ENCODE measurements at regions not wholly inside any gene's neighbourhood (a gene's known extent, or its start where the extent isn't known, plus 50 kb on each side); places are given as distances from the start of the nearest gene placed in this dataset.

DNA sequence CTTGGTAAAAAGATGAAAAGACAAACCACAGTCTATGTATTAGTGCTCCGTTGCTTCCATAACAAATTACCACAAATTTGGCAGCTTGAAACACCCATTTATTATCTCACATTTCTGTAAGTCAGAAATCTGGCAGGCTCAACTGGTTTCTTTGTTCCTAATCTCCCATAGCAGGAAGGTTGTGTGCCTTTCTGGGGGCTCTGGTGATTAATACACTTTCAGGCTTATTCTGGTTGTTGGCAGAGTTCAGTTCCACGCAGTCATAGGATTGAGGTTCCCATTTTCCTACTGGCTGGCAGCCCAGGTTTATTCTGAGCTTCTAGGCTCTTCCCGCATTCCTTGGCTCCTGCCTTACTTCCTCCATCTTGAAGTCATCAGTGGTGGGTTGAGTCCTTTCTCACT lies 189.3 kb downstream of the ANAPC1 start:
- Histone ChIP-seq H3K4me2 (ENCODE audit: low read length) (no peak overlapping the region), H3K18ac (ENCODE audit: low read length) (no peak overlapping the region), H3K36me3 (ENCODE audit: control insufficient read depth, insufficient read depth, low read length) (no peaks in the 10 kb centered on the region), H2BK15ac (replicated peaks; ENCODE audit: low read depth) (no peak overlapping the region), H3K79me2 (ENCODE audit: control insufficient read depth, insufficient read depth, low read length) (no peaks in the 10 kb centered on the region), H4K5ac (ENCODE audit: low read length) (no peak overlapping the region), H4K8ac (ENCODE audit: low read depth, low read length) (no peak overlapping the region), H2BK5ac (ENCODE audit: low read length) (no peak overlapping the region), H2AK5ac (ENCODE audit: low read length) (no peak overlapping the region), H3K4me1 (ENCODE audit: control insufficient read depth, low read depth, low read length) (no peaks in the 10 kb centered on the region), H3K9ac (ENCODE audit: low read length) (no peak overlapping the region), H3K23ac (ENCODE audit: low read length) (no peak overlapping the region), H3K4ac (ENCODE audit: low read depth, low read length) (no peak overlapping the region), H3K56ac (ENCODE audit: low read length) (no peak overlapping the region), H3K27me3 (ENCODE audit: insufficient read depth, low read length, poor library complexity) (no peaks in the 10 kb centered on the region), H3K79me1 (ENCODE audit: low read length) (no peaks in the 10 kb centered on the region), H3K4me3 (ENCODE audit: low read length) (no peak overlapping the region), H3K27ac (ENCODE audit: low read depth, low read length) (no peak overlapping the region), H2BK120ac (ENCODE audit: low read depth, low read length) (no peak overlapping the region)
- DNase-seq, result no peak
- WGBS (ENCODE audit: extremely low coverage, insufficient coverage, low lambda C conversion rate), result no CpG with 5 or more reads among the region's 3 CpGs

DNA sequence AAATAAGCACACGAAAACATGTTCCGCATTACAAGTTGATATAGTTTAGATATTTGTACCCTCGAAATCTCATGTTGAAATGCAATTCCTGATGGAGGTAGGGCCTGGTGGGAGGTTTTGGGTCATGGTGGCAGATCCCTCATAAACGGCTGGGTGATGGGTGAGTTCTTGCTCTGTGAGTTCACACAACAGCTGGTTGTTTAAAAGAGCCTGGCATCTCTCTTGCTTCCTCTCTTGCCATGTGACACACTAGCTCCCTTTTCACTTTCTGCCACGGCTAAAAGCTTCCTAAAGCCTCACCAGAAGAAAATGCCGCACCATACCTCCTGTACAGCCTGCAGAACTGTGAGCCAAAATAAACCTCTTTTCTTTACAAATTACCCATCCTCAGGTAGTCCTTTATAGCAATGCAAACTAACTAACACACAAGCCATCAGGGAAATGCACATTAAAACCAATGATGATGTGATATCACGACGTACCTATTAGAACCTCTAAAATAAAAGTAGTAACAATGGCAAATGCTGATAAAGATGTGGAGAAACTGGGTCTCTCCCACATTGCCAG lies 188.5 kb downstream of the ANAPC1 start:
- no peak overlapping the region for H3K18ac ChIP-seq (ENCODE audit: low read length)
- H2AK5ac ChIP-seq (ENCODE audit: low read length), result no peak overlapping the region
- H3K27me3 ChIP-seq (ENCODE audit: insufficient read depth, low read length, poor library complexity), result no peaks in the 10 kb centered on the region
- no peak overlapping the region for H2BK15ac ChIP-seq (replicated peaks; ENCODE audit: low read depth)
- no peak overlapping the region for H2BK120ac ChIP-seq (ENCODE audit: low read depth, low read length)
- no peak overlapping the region for H4K8ac ChIP-seq (ENCODE audit: low read depth, low read length)
- H3K4me3 ChIP-seq (ENCODE audit: low read length), result no peak overlapping the region
- H3K36me3 ChIP-seq (ENCODE audit: control insufficient read depth, insufficient read depth, low read length), result no peaks in the 10 kb centered on the region
- no peak overlapping the region for H4K5ac ChIP-seq (ENCODE audit: low read length)
- no peaks in the 10 kb centered on the region for H3K79me1 ChIP-seq (ENCODE audit: low read length)
- H3K56ac ChIP-seq (ENCODE audit: low read length), result no peak overlapping the region
- no peak overlapping the region for H2BK5ac ChIP-seq (ENCODE audit: low read length)
- no peak for DNase-seq
- no peak overlapping the region for H3K4ac ChIP-seq (ENCODE audit: low read depth, low read length)
- WGBS (ENCODE audit: extremely low coverage, insufficient coverage, low lambda C conversion rate), result no CpG with 5 or more reads among the region's 8 CpGs
- no peak overlapping the region for H3K23ac ChIP-seq (ENCODE audit: low read length)
- H3K4me2 ChIP-seq (ENCODE audit: low read length), result no peak overlapping the region
- H3K9ac ChIP-seq (ENCODE audit: low read length), result no peak overlapping the region
- H3K27ac ChIP-seq (ENCODE audit: low read depth, low read length), result no peak overlapping the region
- H3K79me2 ChIP-seq (ENCODE audit: control insufficient read depth, insufficient read depth, low read length), result no peaks in the 10 kb centered on the region
- no peaks in the 10 kb centered on the region for H3K4me1 ChIP-seq (ENCODE audit: control insufficient read depth, low read depth, low read length)

GRCh38 chr2:111696226-111696625 lies 187.8 kb downstream of the ANAPC1 start:
- Histone ChIP-seq H3K4ac (ENCODE audit: low read depth, low read length) (no peak overlapping the region), H3K4me2 (ENCODE audit: low read length) (no peak overlapping the region), H3K4me3 (ENCODE audit: low read length) (no peak overlapping the region), H4K5ac (ENCODE audit: low read length) (no peak overlapping the region), H4K8ac (ENCODE audit: low read depth, low read length) (no peak overlapping the region), H2BK15ac (replicated peaks; ENCODE audit: low read depth) (no peak overlapping the region), H3K79me2 (ENCODE audit: control insufficient read depth, insufficient read depth, low read length) (no peaks in the 10 kb centered on the region), H3K27me3 (ENCODE audit: insufficient read depth, low read length, poor library complexity) (no peaks in the 10 kb centered on the region), H3K36me3 (ENCODE audit: control insufficient read depth, insufficient read depth, low read length) (no peaks in the 10 kb centered on the region), H3K23ac (ENCODE audit: low read length) (no peak overlapping the region), H2AK5ac (ENCODE audit: low read length) (no peak overlapping the region), H3K9ac (ENCODE audit: low read length) (no peak overlapping the region), H3K79me1 (ENCODE audit: low read length) (no peaks in the 10 kb centered on the region), H3K4me1 (ENCODE audit: control insufficient read depth, low read depth, low read length) (no peaks in the 10 kb centered on the region), H3K27ac (ENCODE audit: low read depth, low read length) (no peak overlapping the region), H2BK5ac (ENCODE audit: low read length) (no peak overlapping the region), H3K18ac (ENCODE audit: low read length) (no peak overlapping the region), H3K56ac (ENCODE audit: low read length) (no peak overlapping the region), H2BK120ac (ENCODE audit: low read depth, low read length) (no peak overlapping the region)
- WGBS (ENCODE audit: extremely low coverage, insufficient coverage, low lambda C conversion rate), result no CpG with 5 or more reads among the region's 3 CpGs
- DNase-seq, result no peak

GRCh38 chr2:111697560-111697959 lies 186.4 kb downstream of the ANAPC1 start:
- H4K5ac ChIP-seq (ENCODE audit: low read length), result no peak overlapping the region
- no peaks in the 10 kb centered on the region for H3K79me1 ChIP-seq (ENCODE audit: low read length)
- H3K4ac ChIP-seq (ENCODE audit: low read depth, low read length), result no peak overlapping the region
- no CpG with 5 or more reads among the region's 8 CpGs for WGBS (ENCODE audit: extremely low coverage, insufficient coverage, low lambda C conversion rate)
- H4K8ac ChIP-seq (ENCODE audit: low read depth, low read length), result no peak overlapping the region
- no peak overlapping the region for H3K9ac ChIP-seq (ENCODE audit: low read length)
- no peak overlapping the region for H3K18ac ChIP-seq (ENCODE audit: low read length)
- H2AK5ac ChIP-seq (ENCODE audit: low read length), result no peak overlapping the region
- no peak for DNase-seq
- H3K56ac ChIP-seq (ENCODE audit: low read length), result no peak overlapping the region
- no peaks in the 10 kb centered on the region for H3K36me3 ChIP-seq (ENCODE audit: control insufficient read depth, insufficient read depth, low read length)
- no peak overlapping the region for H3K27ac ChIP-seq (ENCODE audit: low read depth, low read length)
- H2BK15ac ChIP-seq (replicated peaks; ENCODE audit: low read depth), result no peak overlapping the region
- H3K4me1 ChIP-seq (ENCODE audit: control insufficient read depth, low read depth, low read length), result no peaks in the 10 kb centered on the region
- H3K23ac ChIP-seq (ENCODE audit: low read length), result no peak overlapping the region
- H2BK120ac ChIP-seq (ENCODE audit: low read depth, low read length), result no peak overlapping the region
- no peaks in the 10 kb centered on the region for H3K27me3 ChIP-seq (ENCODE audit: insufficient read depth, low read length, poor library complexity)
- no peak overlapping the region for H3K4me3 ChIP-seq (ENCODE audit: low read length)
- H3K4me2 ChIP-seq (ENCODE audit: low read length), result no peak overlapping the region
- no peaks in the 10 kb centered on the region for H3K79me2 ChIP-seq (ENCODE audit: control insufficient read depth, insufficient read depth, low read length)
- no peak overlapping the region for H2BK5ac ChIP-seq (ENCODE audit: low read length)

DNA sequence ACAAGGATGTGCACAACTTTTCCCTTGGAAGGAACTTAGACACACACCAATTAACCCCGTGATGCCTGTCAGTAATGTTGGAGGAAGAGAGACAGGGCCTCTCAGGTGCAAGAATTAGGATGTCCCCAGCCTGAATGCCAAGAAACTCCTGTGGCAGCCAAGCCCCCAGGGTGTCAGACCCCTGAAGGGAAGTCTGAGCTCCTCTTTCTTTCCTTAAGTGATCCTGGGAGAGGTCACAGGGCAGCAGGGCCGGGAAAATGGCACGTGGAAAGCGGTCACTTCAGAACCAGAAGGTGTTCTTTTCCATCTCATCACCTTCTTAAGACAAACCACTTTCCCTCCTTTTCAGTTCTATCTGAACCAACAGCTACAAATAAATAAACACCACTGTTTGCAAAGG lies 185.9 kb downstream of the ANAPC1 start:
- H2BK120ac ChIP-seq (ENCODE audit: low read depth, low read length), result no peak overlapping the region
- H3K4me1 ChIP-seq (ENCODE audit: control insufficient read depth, low read depth, low read length), result no peaks in the 10 kb centered on the region
- no peak overlapping the region for H3K27ac ChIP-seq (ENCODE audit: low read depth, low read length)
- no peak overlapping the region for H3K4me3 ChIP-seq (ENCODE audit: low read length)
- no peak for DNase-seq
- no peak overlapping the region for H4K5ac ChIP-seq (ENCODE audit: low read length)
- H3K56ac ChIP-seq (ENCODE audit: low read length), result no peak overlapping the region
- H4K8ac ChIP-seq (ENCODE audit: low read depth, low read length), result no peak overlapping the region
- H3K9ac ChIP-seq (ENCODE audit: low read length), result no peak overlapping the region
- H3K36me3 ChIP-seq (ENCODE audit: control insufficient read depth, insufficient read depth, low read length), result no peaks in the 10 kb centered on the region
- H2AK5ac ChIP-seq (ENCODE audit: low read length), result no peak overlapping the region
- no peaks in the 10 kb centered on the region for H3K79me1 ChIP-seq (ENCODE audit: low read length)
- WGBS (ENCODE audit: extremely low coverage, insufficient coverage, low lambda C conversion rate), result no CpG with 5 or more reads among the region's 4 CpGs
- no peak overlapping the region for H2BK15ac ChIP-seq (replicated peaks; ENCODE audit: low read depth)
- H3K4me2 ChIP-seq (ENCODE audit: low read length), result no peak overlapping the region
- no peaks in the 10 kb centered on the region for H3K79me2 ChIP-seq (ENCODE audit: control insufficient read depth, insufficient read depth, low read length)
- no peak overlapping the region for H3K18ac ChIP-seq (ENCODE audit: low read length)
- H3K4ac ChIP-seq (ENCODE audit: low read depth, low read length), result no peak overlapping the region
- no peak overlapping the region for H2BK5ac ChIP-seq (ENCODE audit: low read length)
- no peak overlapping the region for H3K23ac ChIP-seq (ENCODE audit: low read length)
- no peaks in the 10 kb centered on the region for H3K27me3 ChIP-seq (ENCODE audit: insufficient read depth, low read length, poor library complexity)
